Uterus (tissue), 3 donors: ENCODE measurements at regions not wholly inside any gene's neighbourhood (a gene's known extent, or its start where the extent isn't known, plus 50 kb on each side); places are given as distances from the start of the nearest gene placed in this dataset.
"Not testable (repeated sequence)": the region's sequence is repeated elsewhere in the genome, so short reads cannot be mapped to it uniquely, and the experiment has no call there.

Experiments
- DNase-seq, 2 donors: peaks; one replicate each; pipeline ENCODE4 v3.0.0-alpha.2; 2019 to 2020
- H3K27ac ChIP-seq, 2 donors: fragments of 200-600 bp; sonication (generic); 1 replicate in 1 of 2; 2 replicates in 1 of 2; pipeline ENCODE4 v1.5.1; 2016 to 2018
- H3K27me3 ChIP-seq, 2 donors: fragments of 200-600 bp; sonication (generic); one replicate each; pipeline ENCODE4 v1.5.1; 2018 to 2019; ENCODE audit warnings: control low read depth in 1 of 2
- H3K36me3 ChIP-seq, 2 donors: fragments of 200-600 bp; sonication (generic); one replicate each; pipeline ENCODE4 v1.5.1; 2019; ENCODE audit warnings: control low read depth in 1 of 2
- H3K4me1 ChIP-seq, 2 donors: fragments of 200-600 bp; sonication (generic); one replicate each; pipeline ENCODE4 v1.5.1; 2018 to 2019; ENCODE audit warnings: control low read depth in 1 of 2
- H3K4me3 ChIP-seq, 2 donors: fragments of 200-600 bp; sonication (generic); 1 replicate in 1 of 2; 2 replicates in 1 of 2; pipeline ENCODE4 v1.5.1; 2018 to 2019; ENCODE audit warnings: mild to moderate bottlenecking in 1 of 2
- H3K9me3 ChIP-seq, 2 donors: fragments of 200-600 bp; sonication (generic); one replicate each; pipeline ENCODE4 v1.5.1; 2019; ENCODE audit warnings: control low read depth in 1 of 2
- CTCF ChIP-seq, 4 experiments: fragments of 200-600 bp in 2 of 4; fragments of 450-650 bp in 2 of 4; sonication (generic) in 2 of 4; IDR thresholded peaks; one replicate each; pipeline ENCODE4 v1.5.1; 2016 to 2019; ENCODE audit warnings: antibody characterized with exemption in 4 of 4, mild to moderate bottlenecking in 2 of 4, moderate library complexity in 1 of 4
- POLR2A ChIP-seq, 2 donors: fragments of 450-650 bp; IDR thresholded peaks; one replicate each; pipeline ENCODE4 v1.6.1; 2016; ENCODE audit warnings: antibody characterized with exemption in 2 of 2, mild to moderate bottlenecking in 1 of 2, moderate library complexity in 1 of 2
- intact Hi-C: fragments of 100-400 bp; cut with DNase I; formaldehyde crosslinking; loops from one replicate; pipeline ENCODE4 v1.15.1; 2023; ENCODE audit warnings: low total_unique reads
- donor health status: DM: yes; HTN: yes; CAD: no.

- intact Hi-C loops = no loop called here
- H3K27me3 ChIP-seq = no peaks in the 10 kb centered on the region
These were observed 1183.1 kb upstream of the TMEFF2 start for GRCh38 chr2:193377789-193378188.

GRCh38 chr2:193373120-193373519, 1178.4 kb upstream of the TMEFF2 start:
- H3K36me3 ChIP-seq = no peaks in the 10 kb centered on the region
- H3K27me3 ChIP-seq = no peaks in the 10 kb centered on the region
- TF ChIP-seq POLR2A (IDR thresholded peaks at IDR 0.05) (no peak), CTCF (IDR thresholded peaks at IDR 0.05) (no peak)
- H3K9me3 ChIP-seq = no peaks in the 10 kb centered on the region
- no peaks in the 10 kb centered on the region for H3K4me1 ChIP-seq
- no peak overlapping the region for H3K27ac ChIP-seq
- H3K4me3 ChIP-seq = no peak overlapping the region
- intact Hi-C loops = no loop called here
- DNase-seq = no peak

More at GRCh38 chr2:193377789-193378188, 1183.1 kb upstream of the TMEFF2 start:
- Histone ChIP-seq H3K36me3 (no peaks in the 10 kb centered on the region), H3K4me1 (no peaks in the 10 kb centered on the region), H3K4me3 (no peak overlapping the region), H3K27ac (no peak overlapping the region), H3K9me3 (no peaks in the 10 kb centered on the region)
- TF ChIP-seq CTCF (IDR thresholded peaks at IDR 0.05) (no peak), POLR2A (IDR thresholded peaks at IDR 0.05) (no peak)
- DNase-seq = no peak

GRCh38 chr2:193371200-193371599, 1176.5 kb upstream of the TMEFF2 start:
- Histone ChIP-seq H3K27me3 (no peaks in the 10 kb centered on the region), H3K4me3 (no peak overlapping the region), H3K4me1 (no peaks in the 10 kb centered on the region), H3K36me3 (no peaks in the 10 kb centered on the region), H3K27ac (no peak overlapping the region), H3K9me3 (no peaks in the 10 kb centered on the region)
- intact Hi-C loops = no loop called here
- DNase-seq = no peak
- TF ChIP-seq CTCF (IDR thresholded peaks at IDR 0.05) (no peak), POLR2A (IDR thresholded peaks at IDR 0.05) (no peak)

- no peak for TF ChIP-seq POLR2A (IDR thresholded peaks at IDR 0.05)
- TF ChIP-seq CTCF (IDR thresholded peaks at IDR 0.05) = no peak
- no peaks in the 10 kb centered on the region for H3K27me3 ChIP-seq
- H3K27ac ChIP-seq = no peak overlapping the region
- H3K4me1 ChIP-seq = no peaks in the 10 kb centered on the region
- intact Hi-C loops = no loop called here
- H3K4me3 ChIP-seq = no peak overlapping the region
- no peaks in the 10 kb centered on the region for H3K36me3 ChIP-seq
- no peaks in the 10 kb centered on the region for H3K9me3 ChIP-seq
- DNase-seq = no peak
These were observed 1173.9 kb upstream of the TMEFF2 start for GRCh38 chr2:193368615-193369014.

- no peak for DNase-seq
- intact Hi-C loops = no loop called here
- Histone ChIP-seq H3K27ac (no peak overlapping the region), H3K4me1 (no peaks in the 10 kb centered on the region), H3K9me3 (no peaks in the 10 kb centered on the region), H3K36me3 (no peaks in the 10 kb centered on the region), H3K27me3 (no peaks in the 10 kb centered on the region), H3K4me3 (no peak overlapping the region)
- TF ChIP-seq CTCF (IDR thresholded peaks at IDR 0.05) = no peak
- TF ChIP-seq POLR2A (IDR thresholded peaks at IDR 0.05) = no peak
These were observed 1162.8 kb upstream of the TMEFF2 start for GRCh38 chr2:193357508-193357907.

GRCh38 chr2:193352665-193353242, 1158.0 kb upstream of the TMEFF2 start:
- H3K4me3 ChIP-seq, intact Hi-C loops, H3K9me3 ChIP-seq, DNase-seq, H3K27me3 ChIP-seq, H3K4me1 ChIP-seq, H3K27ac ChIP-seq, H3K36me3 ChIP-seq: not testable (repeated sequence)
